GM12892 (cell line): ENCODE measurements at regions not wholly inside any gene's neighbourhood (a gene's known extent, or its start where the extent isn't known, plus 50 kb on each side); places are given as distances from the start of the nearest gene placed in this dataset.

Experiments
- DNase-seq: peaks from one replicate; pipeline ENCODE4 v3.0.0; 2011; ENCODE audit not compliant: insufficient read length
- FAIRE-seq: peaks from 2 replicates; lab custom pipeline; 2011; peaks lifted over from hg19 to GRCh38; lab: Jason Lieb, UNC
- POLR2A ChIP-seq: IDR thresholded peaks from 2 replicates; pipeline ENCODE4 v1.6.1; 2011; ENCODE audit warnings: low read depth, low read length, control low read depth
- POLR2AphosphoS5 ChIP-seq: IDR thresholded peaks from 2 replicates; pipeline ENCODE4 v1.6.1; 2011; ENCODE audit warnings: low read depth, low read length, control low read depth
- TAF1 ChIP-seq: IDR thresholded peaks from 2 replicates; pipeline ENCODE4 v1.6.1; 2011; ENCODE audit warnings: low read depth, mild to moderate bottlenecking, control low read depth, low read length, borderline replicate concordance

DNA sequence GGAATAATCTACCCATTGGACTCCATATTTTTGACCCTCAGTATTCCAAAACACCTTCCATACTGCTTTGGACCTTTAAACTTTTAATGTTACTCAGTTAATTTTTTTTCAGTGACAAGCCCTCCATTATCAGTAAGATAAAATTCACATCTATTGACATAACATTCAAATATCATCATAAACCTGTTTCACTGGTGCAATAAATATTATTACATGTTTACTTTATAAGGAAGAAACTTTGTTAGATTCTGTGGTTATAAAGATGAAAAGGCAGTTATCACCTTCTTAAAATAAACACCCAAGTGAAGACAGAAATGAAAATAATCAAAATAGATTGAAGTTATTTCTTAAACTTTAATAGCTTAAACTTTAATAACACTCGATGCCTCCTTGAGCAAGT is 758.5 kb upstream of the ADGRL2 start:
- TF ChIP-seq POLR2A: no peak
- no peak for TF ChIP-seq TAF1
- no peak for TF ChIP-seq POLR2AphosphoS5

DNA sequence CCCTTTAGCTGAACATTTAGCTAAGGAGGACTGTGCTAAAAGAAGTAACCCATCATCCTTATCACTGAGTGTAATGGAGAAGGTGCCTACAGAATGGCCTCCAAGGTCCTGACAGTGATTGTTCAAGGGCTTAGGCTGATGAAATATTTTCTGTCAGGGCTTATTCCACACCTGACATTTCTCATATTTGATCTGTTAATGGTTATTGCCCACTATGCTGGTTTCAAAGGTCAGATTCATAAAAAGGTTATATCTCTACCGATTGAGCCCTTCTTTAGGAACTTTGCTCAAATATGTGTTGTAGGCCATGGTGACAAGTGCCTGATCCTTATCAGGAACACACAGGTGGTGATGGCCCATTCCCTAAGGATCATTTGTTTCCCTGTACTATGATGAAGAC is 766.4 kb upstream of the ADGRL2 start:
- no peak for FAIRE-seq
- TF ChIP-seq TAF1: no peak
- TF ChIP-seq POLR2A: no peak
- no peak for TF ChIP-seq POLR2AphosphoS5
- DNase-seq: no peak

More for the DNA sequence above, 758.5 kb upstream of the ADGRL2 start:
- no peak for DNase-seq
- FAIRE-seq: no peak

DNA sequence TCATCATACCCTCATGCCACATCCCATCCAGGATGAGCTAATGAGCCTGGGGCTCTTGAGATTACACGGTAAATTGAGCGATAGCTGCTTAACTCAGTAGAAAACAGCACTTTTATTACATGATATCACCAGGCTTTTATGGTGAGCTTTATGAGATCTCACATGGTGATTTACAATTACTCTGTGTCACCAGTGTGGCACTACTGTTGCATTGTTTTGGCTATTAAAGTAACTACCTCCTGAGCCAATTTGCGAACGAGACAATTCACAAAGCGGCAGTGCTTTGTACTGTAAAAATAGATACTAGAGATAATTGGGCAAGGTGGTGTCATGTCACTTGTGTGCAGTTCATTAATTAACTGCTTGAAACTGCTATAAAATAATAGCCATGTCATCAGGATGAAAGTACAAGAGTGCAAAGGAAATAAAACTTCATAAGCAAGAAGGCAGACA is 767.7 kb upstream of the ADGRL2 start:
- no peak for DNase-seq

DNA sequence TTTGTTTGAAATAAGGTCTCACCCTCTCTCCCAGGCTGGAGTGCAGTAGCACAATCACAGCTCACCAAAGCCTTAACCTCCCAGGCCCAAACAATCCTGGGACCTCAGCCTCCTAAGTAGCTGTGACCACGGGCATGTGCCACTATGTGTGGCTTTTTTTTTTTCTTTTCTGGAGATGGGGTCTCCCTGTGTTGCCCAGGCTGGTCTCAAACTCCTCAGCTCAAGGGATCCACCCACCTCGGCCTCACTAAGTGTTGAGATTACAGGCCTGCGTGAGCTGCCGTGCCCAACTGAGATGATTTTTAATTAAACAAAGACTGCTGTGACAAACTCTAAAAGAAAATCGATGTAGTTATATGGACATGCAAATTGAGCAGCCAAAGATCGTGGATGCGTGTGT is 768.4 kb upstream of the ADGRL2 start:
- FAIRE-seq (no peak), DNase-seq (no peak)
- no peak for TF ChIP-seq POLR2A
- TF ChIP-seq POLR2AphosphoS5: no peak
- TF ChIP-seq TAF1: no peak

More for the DNA sequence above, 767.7 kb upstream of the ADGRL2 start:
- no peak for FAIRE-seq
- TF ChIP-seq TAF1: no peak
- no peak for TF ChIP-seq POLR2AphosphoS5

DNA sequence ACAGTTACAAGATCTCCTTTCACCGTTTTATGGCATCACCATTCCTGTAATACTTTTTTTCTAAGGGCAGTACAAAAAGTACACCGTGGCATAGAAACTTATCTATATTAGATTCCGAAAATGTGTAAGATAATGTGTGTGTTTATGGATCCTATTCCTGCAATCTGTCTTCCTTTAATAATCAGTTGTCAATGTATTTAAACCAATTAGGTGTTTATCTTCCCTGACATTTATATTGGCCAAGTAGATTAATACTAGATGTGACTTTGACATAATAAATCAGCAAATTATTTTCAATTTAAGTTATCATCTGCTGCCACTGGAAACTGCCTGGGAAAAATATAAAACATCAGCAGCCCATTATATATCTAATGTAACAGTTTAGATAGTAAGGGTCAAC is 770.3 kb upstream of the ADGRL2 start:
- TF ChIP-seq TAF1 (no peak), POLR2A (no peak), POLR2AphosphoS5 (no peak)
- DNase-seq (no peak), FAIRE-seq (no peak)

DNA sequence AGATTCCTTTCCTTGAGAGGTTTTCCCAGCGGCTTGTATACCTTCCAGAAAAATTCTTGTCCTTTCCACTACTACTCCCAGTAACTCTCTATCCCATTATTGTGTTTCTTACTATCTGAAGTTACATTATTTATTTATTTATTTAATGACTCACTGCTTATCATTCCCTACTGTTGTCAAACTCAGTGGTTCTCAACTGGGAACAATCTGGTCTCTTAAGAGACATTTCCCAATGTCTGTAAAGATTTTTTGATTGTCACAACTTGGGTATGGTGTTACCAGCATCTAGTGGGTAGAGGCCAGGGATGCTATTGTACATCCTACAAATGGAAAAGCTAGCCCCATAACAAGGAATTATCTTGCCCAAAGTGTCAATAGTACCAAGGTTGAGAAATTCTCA is 771.5 kb upstream of the ADGRL2 start:
- DNase-seq (no peak), FAIRE-seq (no peak)
- TF ChIP-seq TAF1: no peak

DNA sequence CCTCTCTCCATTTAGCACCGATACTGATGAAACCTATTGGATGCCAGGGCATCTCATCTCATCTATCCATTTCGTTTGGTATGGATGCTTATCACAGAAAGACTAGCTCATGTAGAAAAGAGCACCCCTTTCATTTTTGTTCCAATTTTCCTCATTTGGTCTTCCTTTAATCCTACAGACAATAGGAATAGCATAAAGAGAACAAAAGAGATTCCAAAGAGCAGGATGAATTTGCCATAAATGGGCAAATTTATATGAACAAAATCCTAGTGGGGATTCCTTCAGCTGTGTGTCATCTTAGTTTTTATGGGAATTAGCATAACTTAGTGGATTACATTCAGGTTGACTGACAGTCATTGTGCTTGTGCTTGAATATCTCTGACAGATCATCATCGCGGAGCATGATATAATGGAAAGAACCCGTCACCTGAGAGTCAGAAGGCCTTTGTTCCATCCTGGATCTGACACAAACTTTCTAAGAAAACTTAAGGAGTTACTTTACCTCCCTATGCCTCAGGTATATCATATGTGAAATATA is 777.5 kb upstream of the ADGRL2 start:
- DNase-seq: no peak
- no peak for TF ChIP-seq TAF1
- TF ChIP-seq POLR2A: no peak
- TF ChIP-seq POLR2AphosphoS5: no peak
- FAIRE-seq: no peak

DNA sequence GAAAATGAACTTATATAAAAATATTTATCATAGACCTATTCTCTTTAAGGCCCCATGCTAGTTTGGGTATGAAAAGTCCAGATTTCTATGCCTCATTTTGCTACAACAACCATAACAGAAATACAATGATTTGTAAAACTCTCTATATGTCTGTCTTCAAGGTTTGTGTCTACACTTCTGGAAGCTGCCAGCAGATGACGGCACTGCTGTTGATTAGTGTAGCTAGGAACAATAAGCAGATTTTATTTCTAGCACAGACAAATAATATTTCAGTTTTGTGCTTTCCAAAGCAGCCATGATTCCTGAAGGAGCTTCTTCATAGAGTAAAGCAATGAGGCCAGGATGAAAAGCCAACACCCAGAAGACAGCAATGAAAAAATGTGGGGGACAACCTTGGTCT is 779.6 kb upstream of the ADGRL2 start:
- TF ChIP-seq POLR2AphosphoS5: no peak
- no peak for TF ChIP-seq POLR2A
- no peak for TF ChIP-seq TAF1
- FAIRE-seq: no peak
- DNase-seq: no peak

DNA sequence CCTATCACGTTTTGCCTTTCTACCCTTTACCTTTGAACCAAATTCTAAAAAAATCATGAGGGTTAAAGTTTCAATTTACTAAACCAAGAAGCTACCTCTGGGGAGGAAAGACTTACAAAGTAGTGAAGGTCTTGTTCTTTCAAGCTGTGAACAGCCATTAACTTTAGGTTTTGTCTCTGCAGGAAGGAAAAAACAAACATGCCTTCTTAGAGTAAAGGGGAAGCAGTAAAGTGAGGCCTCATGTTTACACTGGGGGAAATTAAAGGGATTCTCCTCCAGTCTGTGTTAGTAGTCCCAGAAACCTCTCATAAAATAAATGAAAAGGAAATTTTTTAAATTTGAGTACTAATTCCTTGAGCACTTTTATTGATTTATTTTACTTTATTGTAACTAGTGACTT is 780.2 kb upstream of the ADGRL2 start:
- FAIRE-seq (no peak), DNase-seq (no peak)

DNA sequence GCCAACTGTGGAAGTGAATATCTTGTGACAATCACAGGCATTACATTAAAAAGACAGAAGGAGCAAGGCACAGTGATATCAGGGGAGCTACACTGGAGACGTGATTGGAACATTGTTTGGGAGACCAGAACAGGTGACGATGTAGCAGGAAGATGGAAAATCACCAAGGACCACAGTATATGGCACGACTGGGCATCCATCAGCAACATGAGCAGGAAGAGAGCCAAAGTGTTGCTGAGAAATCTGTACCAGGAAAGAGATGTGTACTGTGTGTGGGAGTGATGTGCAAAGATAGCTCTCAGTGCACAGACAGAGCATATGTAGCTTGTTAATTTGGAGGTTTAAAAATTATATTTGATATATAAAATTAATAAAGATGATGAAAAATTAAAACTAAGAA is 790.6 kb upstream of the ADGRL2 start:
- no peak for FAIRE-seq

More for the DNA sequence above, 780.2 kb upstream of the ADGRL2 start:
- TF ChIP-seq POLR2AphosphoS5 (no peak), POLR2A (no peak), TAF1 (no peak)

DNA sequence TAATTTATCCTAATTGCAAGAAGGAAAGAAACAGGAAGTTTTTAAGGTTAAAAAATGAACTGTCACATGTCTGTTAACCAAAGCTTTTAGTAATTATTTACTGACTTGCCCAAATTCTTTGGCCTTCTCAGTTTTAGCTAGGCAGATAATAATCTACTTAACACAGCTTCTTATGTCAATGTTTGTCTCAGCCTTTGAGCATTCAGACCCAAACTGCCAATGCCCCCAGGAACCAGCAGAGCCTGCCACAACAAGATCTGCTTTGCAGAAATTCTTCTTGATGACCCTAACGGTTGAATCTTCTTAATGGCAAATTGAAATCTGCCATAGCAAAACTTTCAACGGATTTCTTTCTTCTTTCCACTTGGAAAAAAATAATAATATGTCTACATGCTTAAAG is 792.4 kb upstream of the ADGRL2 start:
- FAIRE-seq (no peak), DNase-seq (no peak)
- TF ChIP-seq POLR2A: no peak
- no peak for TF ChIP-seq TAF1
- TF ChIP-seq POLR2AphosphoS5: no peak

More for the DNA sequence above, 790.6 kb upstream of the ADGRL2 start:
- TF ChIP-seq POLR2AphosphoS5: no peak
- no peak for TF ChIP-seq POLR2A
- TF ChIP-seq TAF1: no peak
- DNase-seq: no peak

DNA sequence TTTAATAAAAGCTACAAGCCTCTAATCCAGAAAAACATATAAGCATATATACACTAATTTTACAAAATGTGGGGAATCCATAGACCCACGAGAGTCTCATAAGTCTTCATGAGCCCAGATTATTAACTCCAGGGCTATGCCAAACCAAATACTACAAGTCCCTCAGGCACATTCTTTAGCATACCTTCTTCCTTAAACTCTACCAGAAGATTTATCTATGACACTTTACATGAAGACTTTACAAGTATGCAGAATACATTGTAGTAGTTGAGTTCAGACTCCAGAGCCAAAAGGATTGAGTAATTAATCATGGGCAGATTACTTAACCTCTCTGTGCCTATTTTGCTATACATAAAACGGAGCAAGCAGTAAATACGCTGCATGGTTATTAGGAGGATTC is 793.7 kb upstream of the ADGRL2 start:
- FAIRE-seq (no peak), DNase-seq (no peak)
- no peak for TF ChIP-seq POLR2AphosphoS5
- no peak for TF ChIP-seq POLR2A
- no peak for TF ChIP-seq TAF1
